Loucy (cell line): ENCODE measurements at regions not wholly inside any gene's neighbourhood (a gene's known extent, or its start where the extent isn't known, plus 50 kb on each side); places are given as distances from the start of the nearest gene placed in this dataset.
"Not testable (repeated sequence)": the region's sequence is repeated elsewhere in the genome, so short reads cannot be mapped to it uniquely, and the experiment has no call there.

Experiments
- H2AFZ ChIP-seq: fragments of 200-600 bp; sonication (generic); 2 replicates; pipeline ENCODE4 v1.6.0; 2016; ENCODE audit warnings: antibody characterized with exemption, mild to moderate bottlenecking, low read length, moderate library complexity
- H3F3A ChIP-seq: fragments of 200-600 bp; 2 replicates; pipeline ENCODE4 v1.6.0; 2016; ENCODE audit warnings: antibody characterized with exemption, low read depth, mild to moderate bottlenecking
- H3K27me3 ChIP-seq: fragments of 200-600 bp; sonication (generic); 2 replicates; pipeline ENCODE4 v1.6.1; 2014; ENCODE audit warnings: low read length, mild to moderate bottlenecking; ENCODE audit not compliant: insufficient read depth, poor library complexity, severe bottlenecking
- H3K36me3 ChIP-seq: fragments of 200-600 bp; sonication (generic); 2 replicates; pipeline ENCODE4 v1.6.1; 2016; ENCODE audit warnings: low read length; ENCODE audit not compliant: insufficient read depth
- H3K4me1 ChIP-seq: fragments of 200-600 bp; sonication (generic); 2 replicates; pipeline ENCODE4 v1.5.1; 2014; ENCODE audit warnings: low read length, mild to moderate bottlenecking; ENCODE audit not compliant: insufficient read depth, poor library complexity, severe bottlenecking
- H3K4me2 ChIP-seq: fragments of 200-600 bp; sonication (generic); 2 replicates; pipeline ENCODE4 v1.6.0; 2014; ENCODE audit warnings: antibody characterized with exemption, low read length, low read depth, mild to moderate bottlenecking; ENCODE audit not compliant: poor library complexity, severe bottlenecking
- H3K4me3 ChIP-seq: fragments of 200-600 bp; sonication (generic); 2 replicates; pipeline ENCODE4 v1.5.1; 2014; ENCODE audit warnings: low read length, mild to moderate bottlenecking, mixed read lengths; ENCODE audit not compliant: poor library complexity, severe bottlenecking
- H3K79me2 ChIP-seq: fragments of 200-600 bp; sonication (generic); 2 replicates; pipeline ENCODE4 v1.6.1; 2014; ENCODE audit warnings: low read length; ENCODE audit not compliant: insufficient read depth
- H3K9ac ChIP-seq: fragments of 200-600 bp; sonication (generic); 2 replicates; pipeline ENCODE4 v1.6.0; 2014; ENCODE audit warnings: mild to moderate bottlenecking, low read depth, low read length, moderate library complexity; ENCODE audit not compliant: poor library complexity, severe bottlenecking
- H3K9me2 ChIP-seq: fragments of 200-600 bp; sonication (generic); replicated peaks from 2 replicates; pipeline ENCODE4 v1.6.1; 2016; ENCODE audit warnings: low read depth, low read length, mixed read lengths
- H3K9me3 ChIP-seq: fragments of 200-600 bp; sonication (generic); 2 replicates; pipeline ENCODE4 v1.6.1; 2014; ENCODE audit warnings: mild to moderate bottlenecking, antibody characterized with exemption, low read length, low read depth; ENCODE audit not compliant: insufficient read depth
- H4K20me1 ChIP-seq: fragments of 200-600 bp; sonication (generic); 2 replicates; pipeline ENCODE4 v1.6.0; 2014; ENCODE audit warnings: antibody characterized with exemption, low read length, mild to moderate bottlenecking; ENCODE audit not compliant: insufficient read depth, poor library complexity, severe bottlenecking
- CTCF ChIP-seq: fragments of 200-600 bp; sonication (generic); conservative IDR thresholded peaks from 2 replicates; pipeline ENCODE4 v1.5.1; 2014; ENCODE audit warnings: mild to moderate bottlenecking, antibody characterized with exemption, low read length
- EZH2phosphoT487 ChIP-seq: fragments of 200-600 bp; IDR thresholded peaks from 2 replicates; pipeline ENCODE4 v1.6.1; 2018; ENCODE audit warnings: antibody characterized with exemption, mild to moderate bottlenecking, moderate library complexity, borderline replicate concordance

GRCh38 chr5:87210076-87210475 is 57.6 kb upstream of the RASA1 start:
- no peak overlapping the region for H2AFZ ChIP-seq
- no peaks in the 10 kb centered on the region for H3K36me3 ChIP-seq
- no peaks in the 10 kb centered on the region for H4K20me1 ChIP-seq
- no peaks in the 10 kb centered on the region for H3K27me3 ChIP-seq
- H3K79me2 ChIP-seq, result no peaks in the 10 kb centered on the region
- TF ChIP-seq CTCF (no peak), EZH2phosphoT487 (no peak)
- H3K4me3 ChIP-seq, result no peak overlapping the region
- H3K9ac ChIP-seq, result no peak overlapping the region
- peaks cover under 1% of the 10 kb centered on the region for H3K4me1 ChIP-seq
- H3K9me3 ChIP-seq, result no peaks in the 10 kb centered on the region
- H3F3A ChIP-seq, result no peaks in the 10 kb centered on the region
- no peak overlapping the region for H3K4me2 ChIP-seq
- no peaks in the 10 kb centered on the region for H3K9me2 ChIP-seq

- Histone ChIP-seq H3K4me2 (no peak overlapping the region), H2AFZ (no peak overlapping the region)
- TF ChIP-seq EZH2phosphoT487 (no peak), CTCF (no peak)
These were observed 56.9 kb upstream of the RASA1 start for GRCh38 chr5:87210743-87211142.

GRCh38 chr5:87211676-87212075 is 56.0 kb upstream of the RASA1 start:
- no peaks in the 10 kb centered on the region for H3K4me1 ChIP-seq
- H3K27me3 ChIP-seq, result no peaks in the 10 kb centered on the region
- H3K9me3 ChIP-seq, result no peaks in the 10 kb centered on the region
- H2AFZ ChIP-seq, result no peak overlapping the region
- H3K4me2 ChIP-seq, result no peak overlapping the region
- TF ChIP-seq EZH2phosphoT487 (no peak), CTCF (no peak)
- no peak overlapping the region for H3K9ac ChIP-seq
- H4K20me1 ChIP-seq, result no peaks in the 10 kb centered on the region
- no peaks in the 10 kb centered on the region for H3K36me3 ChIP-seq
- H3K79me2 ChIP-seq, result no peaks in the 10 kb centered on the region
- no peaks in the 10 kb centered on the region for H3K9me2 ChIP-seq
- no peaks in the 10 kb centered on the region for H3F3A ChIP-seq
- H3K4me3 ChIP-seq, result no peak overlapping the region

More at GRCh38 chr5:87210743-87211142, 56.9 kb upstream of the RASA1 start:
- Histone ChIP-seq H3K9ac (no peak overlapping the region), H3K4me1 (no peaks in the 10 kb centered on the region), H3K27me3 (no peaks in the 10 kb centered on the region), H3K9me3 (no peaks in the 10 kb centered on the region), H3F3A (no peaks in the 10 kb centered on the region), H3K4me3 (no peak overlapping the region), H3K79me2 (no peaks in the 10 kb centered on the region), H4K20me1 (no peaks in the 10 kb centered on the region), H3K9me2 (no peaks in the 10 kb centered on the region), H3K36me3 (no peaks in the 10 kb centered on the region)

GRCh38 chr5:87212183-87212582 is 55.5 kb upstream of the RASA1 start:
- not testable (repeated sequence) for H3K9me2 ChIP-seq, H3K79me2 ChIP-seq, H4K20me1 ChIP-seq, H3F3A ChIP-seq, H3K9me3 ChIP-seq, H3K4me2 ChIP-seq, H3K27me3 ChIP-seq, H3K36me3 ChIP-seq, H2AFZ ChIP-seq, H3K4me1 ChIP-seq, H3K9ac ChIP-seq, H3K4me3 ChIP-seq

GRCh38 chr5:87217480-87217879 is 50.2 kb upstream of the RASA1 start:
- H3F3A ChIP-seq, H3K36me3 ChIP-seq, H4K20me1 ChIP-seq, H3K79me2 ChIP-seq, H2AFZ ChIP-seq, H3K4me2 ChIP-seq, H3K9me3 ChIP-seq, H3K9ac ChIP-seq, H3K4me3 ChIP-seq, H3K4me1 ChIP-seq, H3K27me3 ChIP-seq, H3K9me2 ChIP-seq: not testable (repeated sequence)
